SK-N-MC (cell line): ENCODE measurements at regions not wholly inside any gene's neighbourhood (a gene's known extent, or its start where the extent isn't known, plus 50 kb on each side); places are given as distances from the start of the nearest gene placed in this dataset.

Experiments used
- EZH2 ChIP-seq: fragments of 200-600 bp; sonication (generic); IDR thresholded peaks from one replicate; pipeline ENCODE4 v1.6.1; 2017; ENCODE audit warnings: antibody characterized with exemption
- FOXP2 ChIP-seq: optimal IDR thresholded peaks from 2 replicates; pipeline ENCODE3; 2011; ENCODE audit warnings: mild to moderate bottlenecking, moderate library complexity; ENCODE audit not compliant: insufficient read depth; ENCODE audit errors: extremely low read length, control extremely low read depth
- POLR2AphosphoS5 ChIP-seq: IDR thresholded peaks from 2 replicates; pipeline ENCODE4 v1.6.1; 2012; ENCODE audit warnings: mild to moderate bottlenecking, low read depth, low read length, borderline replicate concordance

DNA sequence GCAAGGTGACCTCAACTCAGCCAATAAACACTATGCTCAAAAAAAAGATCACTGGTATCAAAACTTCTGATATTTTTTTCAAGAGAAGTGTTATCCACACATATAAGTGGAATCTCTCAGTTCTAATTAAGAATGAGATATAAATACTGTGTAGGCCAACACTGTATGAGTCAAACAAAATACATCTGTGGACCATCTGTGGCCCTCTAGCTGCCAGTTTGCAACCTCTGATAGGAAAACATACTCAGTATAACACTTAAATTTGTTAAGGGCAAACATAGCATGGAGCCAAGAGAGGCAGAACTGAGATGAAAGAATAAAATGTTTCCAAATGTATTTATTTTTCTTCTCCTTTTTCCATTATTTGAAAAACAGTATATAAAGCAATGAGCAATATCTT is 377.3 kb downstream of the ARAP2 start:
- TF ChIP-seq POLR2AphosphoS5 (no peak), EZH2 (no peak), FOXP2 (no peak)
